SKM-1 (cell line): ENCODE measurements at regions not wholly inside any gene's neighbourhood (a gene's known extent, or its start where the extent isn't known, plus 50 kb on each side); places are given as distances from the start of the nearest gene placed in this dataset.
"Not testable (repeated sequence)": the region's sequence is repeated elsewhere in the genome, so short reads cannot be mapped to it uniquely, and the experiment has no call there.

ENCODE experiments used
- DNase-seq: peaks from one replicate; lab custom pipeline; 2025; ENCODE audit not compliant: unreplicated experiment; lab: John Stamatoyannopoulos, UW

GRCh38 chr4:160286051-160286450 is 1183.2 kb downstream of the RAPGEF2 start:
- no peak for DNase-seq

DNA sequence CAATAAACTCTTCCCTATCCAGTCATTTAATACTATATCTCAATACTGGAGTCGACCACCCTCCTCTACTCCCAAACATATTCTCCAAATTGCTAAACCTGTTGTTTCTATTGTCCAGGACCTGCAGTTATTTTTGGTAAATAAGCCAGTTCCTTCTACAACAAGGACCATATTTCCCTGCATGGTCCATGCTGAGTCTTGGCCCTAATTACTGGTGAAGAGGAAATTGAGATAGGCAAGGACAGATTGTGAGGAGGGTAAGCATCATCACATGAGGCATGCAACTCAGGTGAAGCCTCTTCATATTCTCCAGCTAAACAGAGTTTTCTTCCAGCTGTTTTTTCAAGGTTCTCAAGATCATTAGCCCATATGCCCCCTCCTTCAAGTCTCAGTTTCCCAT is 1193.6 kb downstream of the RAPGEF2 start:
- no peak for DNase-seq

GRCh38 chr4:160299177-160299576 is 1196.3 kb downstream of the RAPGEF2 start:
- DNase-seq = no peak

DNA sequence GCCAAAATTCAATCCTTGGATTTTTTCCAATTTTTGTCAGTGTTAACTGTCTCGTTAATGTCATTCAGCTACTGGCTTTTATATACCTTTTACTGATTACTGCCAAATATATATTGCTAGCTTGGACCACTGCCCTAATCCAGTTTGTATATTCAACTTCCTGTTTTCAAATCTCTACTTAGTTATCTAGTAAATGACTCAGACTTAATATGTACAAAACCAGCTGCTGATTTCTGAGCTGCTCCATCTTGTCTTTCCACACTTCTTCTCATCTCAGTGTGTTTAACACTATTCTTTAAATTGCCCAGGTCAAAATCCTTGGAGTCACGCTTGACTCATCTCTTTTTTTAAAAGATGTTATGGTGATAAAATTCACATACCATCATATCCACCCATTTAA is 1196.7 kb downstream of the RAPGEF2 start:
- no peak for DNase-seq

GRCh38 chr4:160316036-160316435 is 1213.2 kb downstream of the RAPGEF2 start:
- no peak for DNase-seq

DNA sequence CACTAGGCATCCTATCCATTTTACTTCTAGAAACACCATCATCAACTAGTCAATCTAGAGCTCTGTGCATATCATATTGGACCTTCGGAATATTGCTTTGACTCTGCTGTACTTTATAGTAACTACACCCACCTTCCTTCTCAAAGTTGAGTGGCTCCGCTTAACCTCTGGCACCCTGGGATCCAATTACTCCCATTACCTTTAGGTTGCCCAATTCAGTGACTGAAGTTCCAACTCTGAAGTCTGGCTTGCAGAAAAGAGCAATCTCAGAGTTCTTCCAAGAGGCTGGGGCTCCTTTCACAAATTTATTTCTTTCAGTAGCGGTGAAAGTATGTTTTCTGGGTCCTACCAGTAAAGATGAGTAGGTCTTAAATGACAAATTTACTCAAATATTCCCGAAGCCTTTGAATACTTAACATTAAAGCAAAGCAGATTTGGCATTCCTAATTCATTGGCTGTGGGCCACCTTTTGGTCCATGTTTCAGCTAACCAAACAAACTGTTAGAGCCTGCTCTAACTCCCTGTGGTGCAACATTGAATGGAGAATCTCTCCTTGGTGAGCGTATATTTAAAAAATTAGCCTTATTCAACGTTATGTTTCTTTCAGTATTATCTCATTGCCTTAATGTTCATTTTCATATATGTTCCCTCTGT is 1215.8 kb downstream of the RAPGEF2 start:
- no peak for DNase-seq

- no peak for DNase-seq
Observed at GRCh38 chr4:160319221-160319867, 1216.5 kb downstream of the RAPGEF2 start.

DNA sequence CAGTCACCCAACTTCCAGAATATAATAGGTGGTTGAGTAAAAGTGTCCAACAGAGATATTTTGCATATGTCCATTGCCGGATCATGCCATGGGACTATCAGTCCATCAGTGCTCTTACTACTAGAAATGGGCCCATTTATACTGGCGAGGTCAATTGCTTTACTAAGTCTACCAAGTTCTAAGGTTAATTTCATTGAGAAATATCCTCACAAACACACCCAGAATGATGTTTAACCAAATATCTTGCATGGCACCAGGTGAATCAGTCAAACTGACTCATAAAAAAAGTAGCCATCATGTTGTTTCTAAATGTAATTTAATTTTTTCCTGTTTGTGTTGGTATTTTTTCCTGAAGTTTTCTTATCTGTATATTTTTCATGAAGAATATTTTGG is 1217.0 kb downstream of the RAPGEF2 start:
- no peak for DNase-seq

GRCh38 chr4:160326110-160326509 is 1223.2 kb downstream of the RAPGEF2 start:
- DNase-seq = no peak

- no peak for DNase-seq
Observed at GRCh38 chr4:160347197-160347596, 1244.3 kb downstream of the RAPGEF2 start.

- no peak for DNase-seq
Observed at GRCh38 chr4:160350944-160351343, 1248.1 kb downstream of the RAPGEF2 start.

DNA sequence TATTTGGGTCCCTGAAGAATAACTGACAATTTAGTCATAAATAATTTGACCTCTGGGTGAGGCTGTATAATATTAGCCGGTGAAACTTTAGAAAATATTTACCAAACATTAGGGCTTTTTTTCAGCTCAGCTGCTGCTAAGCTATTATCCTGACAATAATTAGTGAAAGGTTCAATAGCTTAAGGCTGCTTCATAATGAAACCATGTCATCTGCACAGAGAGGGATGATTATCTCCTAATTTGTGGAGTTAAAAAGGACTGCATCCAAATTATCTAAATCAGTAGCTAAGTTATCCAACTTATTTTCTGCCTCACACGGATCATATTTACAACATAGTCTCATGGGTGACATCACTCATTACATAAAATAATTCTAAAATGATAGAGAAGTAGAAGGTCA is 1249.8 kb downstream of the RAPGEF2 start:
- DNase-seq = no peak

GRCh38 chr4:160353548-160353947 is 1250.7 kb downstream of the RAPGEF2 start:
- no peak for DNase-seq

GRCh38 chr4:160362478-160362877 is 1259.6 kb downstream of the RAPGEF2 start:
- no peak for DNase-seq

DNA sequence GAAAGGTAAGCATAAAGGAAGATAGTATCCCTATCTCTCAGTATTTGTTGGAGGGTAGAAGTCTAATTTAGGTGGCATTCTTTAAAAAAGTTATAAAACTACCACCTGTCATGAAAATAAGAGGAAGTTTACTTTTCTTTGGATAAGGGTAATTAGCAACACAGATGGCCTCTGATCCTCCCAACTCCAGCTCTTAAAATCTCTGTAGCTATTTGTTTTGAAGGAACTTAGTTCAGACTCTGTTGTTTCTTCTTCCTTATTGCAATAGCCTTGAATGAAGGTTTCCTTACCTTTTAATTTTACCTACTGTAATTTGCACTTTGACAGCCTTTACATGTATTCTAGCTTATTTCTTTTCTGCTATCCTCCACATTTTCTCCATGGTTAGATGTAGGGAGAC is 1261.3 kb downstream of the RAPGEF2 start:
- no peak for DNase-seq

- not testable (repeated sequence) for DNase-seq
Observed at GRCh38 chr4:160364665-160365064, 1261.8 kb downstream of the RAPGEF2 start.

DNA sequence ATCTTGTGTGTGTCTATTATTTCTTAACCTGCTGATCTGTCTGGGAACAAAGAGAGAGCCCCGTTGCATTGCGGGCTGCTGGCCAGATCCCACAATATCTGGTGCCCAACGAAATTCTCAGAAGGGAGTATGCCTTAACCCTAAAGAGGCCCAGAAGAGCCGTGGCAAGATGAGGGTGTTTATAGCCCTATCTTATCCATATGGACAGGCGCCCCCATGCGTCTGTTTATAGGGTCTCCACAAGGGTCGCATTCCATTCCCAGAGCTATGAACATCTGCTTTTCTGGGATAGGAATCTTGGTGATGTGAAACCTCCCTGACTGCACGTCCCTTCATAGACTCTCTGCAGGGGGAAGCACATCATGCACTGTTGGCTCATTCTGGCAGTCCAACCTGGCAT is 1262.5 kb downstream of the RAPGEF2 start:
- not testable (repeated sequence) for DNase-seq

DNA sequence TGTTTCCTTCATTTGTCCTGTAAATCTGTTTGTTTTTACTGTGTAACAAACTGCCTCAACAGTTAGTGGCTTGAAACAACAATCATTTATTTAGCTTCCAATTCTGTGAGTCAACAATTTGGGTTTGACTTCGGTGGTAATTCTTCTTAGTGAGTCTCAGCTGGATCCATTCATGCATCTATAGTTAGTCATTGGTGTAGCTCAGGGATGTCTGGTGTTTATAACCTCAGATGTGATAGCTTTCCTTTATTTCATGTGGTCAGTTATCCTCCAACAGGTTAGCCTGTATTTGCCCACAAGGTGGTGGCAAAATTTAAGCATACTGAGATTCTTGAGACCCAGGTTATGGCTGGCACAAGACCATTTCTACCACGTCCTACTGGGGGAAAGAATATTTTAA is 1267.2 kb downstream of the RAPGEF2 start:
- DNase-seq = no peak

DNA sequence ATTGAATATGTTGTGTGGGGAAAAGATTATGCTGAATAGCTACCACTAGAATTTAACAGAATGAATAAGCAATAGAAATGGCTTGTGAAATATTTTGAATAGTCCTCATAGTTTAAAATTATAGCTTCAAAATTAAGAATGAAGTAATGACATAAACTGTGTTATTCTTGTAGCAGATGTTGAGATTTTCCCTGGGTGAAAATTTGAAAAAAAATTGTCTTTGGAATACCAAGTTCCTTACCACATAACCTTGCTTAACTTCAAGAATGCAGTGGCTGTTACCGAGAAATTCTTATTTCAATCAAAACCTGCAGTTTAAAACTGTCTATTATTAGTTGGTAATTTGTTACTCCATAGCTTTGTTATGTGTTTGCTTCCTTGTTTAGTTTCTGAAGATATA is 1268.6 kb downstream of the RAPGEF2 start:
- no peak for DNase-seq

DNA sequence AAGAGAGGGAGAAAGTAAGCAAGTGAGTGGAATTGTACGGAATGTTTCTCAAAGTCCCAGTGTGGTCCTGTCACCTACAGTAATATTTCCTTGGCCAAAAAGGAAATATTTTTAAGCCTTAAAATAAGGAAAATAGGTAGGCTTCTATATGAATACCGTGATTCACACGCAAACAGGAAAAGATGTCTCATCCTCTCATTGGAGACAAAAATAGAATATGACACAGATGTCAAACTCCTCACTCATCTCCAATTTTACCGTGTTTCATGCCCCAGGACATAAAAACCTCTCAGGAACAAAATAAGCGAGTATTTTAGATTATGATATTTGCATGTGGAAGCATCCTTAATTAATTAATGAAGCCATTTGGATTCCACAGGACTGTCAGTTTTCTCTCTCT is 1269.5 kb downstream of the RAPGEF2 start:
- DNase-seq = no peak

DNA sequence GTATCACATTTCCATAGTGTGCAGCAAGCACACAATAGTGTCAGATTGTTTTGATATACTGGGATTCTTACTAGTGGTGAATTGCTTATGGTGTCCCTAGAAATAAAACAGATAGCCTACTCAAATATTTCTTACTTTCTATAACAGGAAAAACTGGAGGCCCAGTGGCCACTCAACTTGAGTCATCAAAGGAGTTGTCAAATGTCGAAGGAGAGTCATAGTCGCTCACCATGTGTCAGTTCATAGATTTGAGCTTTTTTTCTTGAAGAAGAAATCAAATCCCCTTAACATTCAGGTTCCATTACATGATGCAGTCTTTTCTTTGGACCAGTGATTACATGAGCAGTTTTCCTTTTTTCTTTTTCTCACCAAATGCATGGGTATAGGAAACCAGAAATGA is 1271.0 kb downstream of the RAPGEF2 start:
- no peak for DNase-seq

DNA sequence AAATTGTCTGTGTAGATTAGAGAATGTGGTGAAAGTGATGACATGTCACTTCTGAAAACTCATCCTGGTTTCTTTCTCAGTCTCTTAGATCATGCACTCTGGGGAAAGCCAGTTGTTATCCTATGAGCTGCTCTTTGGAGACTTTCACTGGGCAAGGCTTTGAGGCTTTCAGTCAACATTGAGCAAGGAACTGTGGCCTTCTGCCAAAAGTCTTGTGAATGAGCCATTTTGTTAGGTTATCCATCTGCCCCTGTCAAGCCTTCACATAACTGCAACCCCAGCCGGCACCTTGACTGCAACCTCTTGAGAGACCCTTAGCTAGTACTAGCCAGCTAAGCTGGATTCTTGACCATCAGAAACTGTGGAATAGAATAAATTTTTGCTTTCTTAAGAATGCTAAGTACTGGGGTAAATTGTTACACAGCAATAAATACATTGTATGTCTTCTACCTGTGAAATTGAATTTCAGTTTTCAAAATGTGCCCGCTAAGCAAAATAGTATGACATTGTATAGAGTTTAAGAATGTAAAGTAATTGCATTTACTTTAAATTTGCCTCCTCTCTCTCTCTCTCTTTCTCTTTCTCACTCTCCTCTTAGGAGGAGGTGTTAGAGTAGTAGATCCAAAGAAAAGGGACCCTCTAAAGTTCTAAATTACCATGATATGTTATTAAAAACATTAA is 1273.0 kb downstream of the RAPGEF2 start:
- DNase-seq = no peak
